Astrocyte (in vitro differentiated cells and primary cell): ENCODE measurements at regions not wholly inside any gene's neighbourhood (a gene's known extent, or its start where the extent isn't known, plus 50 kb on each side); places are given as distances from the start of the nearest gene placed in this dataset.

Experiments used
- EZH2 ChIP-seq: IDR thresholded peaks from 2 replicates; pipeline ENCODE4 v1.6.1; 2012; ENCODE audit warnings: mild to moderate bottlenecking, low read length, inconsistent platforms; ENCODE audit not compliant: insufficient read depth
- TF ChIP-seq, protein P1 (sequence below): IDR thresholded peaks from 2 replicates; pipeline ENCODE4 v1.5.1; 2011; ENCODE audit warnings: low read depth, mild to moderate bottlenecking, inconsistent platforms, low read length, moderate library complexity; ENCODE audit not compliant: insufficient read depth

DNA sequence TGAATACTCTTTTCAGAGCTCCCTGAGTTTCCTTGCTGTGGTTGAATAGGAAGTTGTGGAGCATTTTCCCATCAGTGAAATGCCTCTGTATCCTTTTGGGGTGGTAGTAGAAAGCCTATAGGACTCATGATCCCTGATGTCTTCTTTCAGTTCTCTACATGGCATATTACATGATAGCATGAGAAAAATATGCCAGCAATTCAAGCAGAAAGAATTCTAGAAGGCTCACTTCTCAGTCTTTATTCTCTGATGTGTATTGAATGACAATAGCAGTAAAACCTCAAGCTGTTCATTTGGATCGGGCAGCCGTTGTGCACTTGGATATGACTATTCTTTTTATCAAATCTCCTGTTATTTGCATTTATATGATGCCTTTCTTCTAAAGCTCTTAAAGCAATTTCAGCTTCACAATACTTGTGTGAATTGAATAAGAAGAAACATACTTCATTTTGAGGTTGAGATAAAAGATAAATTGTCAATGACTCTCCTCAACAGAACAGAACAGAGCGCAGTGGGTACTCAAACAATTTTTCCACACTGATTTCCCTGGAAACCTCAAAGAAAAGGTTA is 251.5 kb upstream of the FBXO33 start:
- TF ChIP-seq, protein P1, sequence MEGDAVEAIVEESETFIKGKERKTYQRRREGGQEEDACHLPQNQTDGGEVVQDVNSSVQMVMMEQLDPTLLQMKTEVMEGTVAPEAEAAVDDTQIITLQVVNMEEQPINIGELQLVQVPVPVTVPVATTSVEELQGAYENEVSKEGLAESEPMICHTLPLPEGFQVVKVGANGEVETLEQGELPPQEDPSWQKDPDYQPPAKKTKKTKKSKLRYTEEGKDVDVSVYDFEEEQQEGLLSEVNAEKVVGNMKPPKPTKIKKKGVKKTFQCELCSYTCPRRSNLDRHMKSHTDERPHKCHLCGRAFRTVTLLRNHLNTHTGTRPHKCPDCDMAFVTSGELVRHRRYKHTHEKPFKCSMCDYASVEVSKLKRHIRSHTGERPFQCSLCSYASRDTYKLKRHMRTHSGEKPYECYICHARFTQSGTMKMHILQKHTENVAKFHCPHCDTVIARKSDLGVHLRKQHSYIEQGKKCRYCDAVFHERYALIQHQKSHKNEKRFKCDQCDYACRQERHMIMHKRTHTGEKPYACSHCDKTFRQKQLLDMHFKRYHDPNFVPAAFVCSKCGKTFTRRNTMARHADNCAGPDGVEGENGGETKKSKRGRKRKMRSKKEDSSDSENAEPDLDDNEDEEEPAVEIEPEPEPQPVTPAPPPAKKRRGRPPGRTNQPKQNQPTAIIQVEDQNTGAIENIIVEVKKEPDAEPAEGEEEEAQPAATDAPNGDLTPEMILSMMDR = no peak
- no peak for TF ChIP-seq EZH2
